Neural progenitor cell (in vitro differentiated cells): ENCODE measurements at regions not wholly inside any gene's neighbourhood (a gene's known extent, or its start where the extent isn't known, plus 50 kb on each side); places are given as distances from the start of the nearest gene placed in this dataset.

ENCODE experiments used
- DNase-seq: peaks from one replicate; pipeline ENCODE4 v3.0.0-alpha.2; 2016; ENCODE audit warnings: low spot score
- H2AFZ ChIP-seq: fragments of 200-600 bp; sonication (generic); replicated peaks from 2 replicates; pipeline ENCODE4 v1.6.1; 2016; ENCODE audit warnings: antibody characterized with exemption
- H3F3A ChIP-seq: fragments of 200-600 bp; sonication (generic); 2 replicates; pipeline ENCODE4 v1.6.1; 2016; ENCODE audit warnings: antibody characterized with exemption, low read depth
- H3K27ac ChIP-seq: fragments of 200-600 bp; sonication (generic); 2 replicates; pipeline ENCODE4 v1.5.1; 2016; ENCODE audit warnings: mild to moderate bottlenecking
- H3K27me3 ChIP-seq: fragments of 200-600 bp; sonication (generic); 2 replicates; pipeline ENCODE4 v1.6.1; 2016; ENCODE audit warnings: mild to moderate bottlenecking, moderate library complexity
- H3K36me3 ChIP-seq: fragments of 200-600 bp; sonication (generic); 2 replicates; pipeline ENCODE4 v1.5.1; 2016
- H3K4me1 ChIP-seq: fragments of 200-600 bp; sonication (generic); 2 replicates; pipeline ENCODE4 v1.6.1; 2016; ENCODE audit warnings: mixed run types
- H3K4me2 ChIP-seq: fragments of 200-600 bp; sonication (generic); 2 replicates; pipeline ENCODE4 v1.6.1; 2016
- H3K4me3 ChIP-seq: fragments of 200-600 bp; sonication (generic); 2 replicates; pipeline ENCODE4 v1.5.1; 2016
- H3K79me2 ChIP-seq: fragments of 200-600 bp; sonication (generic); 2 replicates; pipeline ENCODE4 v1.6.1; 2016; ENCODE audit warnings: low read depth
- H3K9ac ChIP-seq: fragments of 200-600 bp; sonication (generic); 2 replicates; pipeline ENCODE4 v1.6.1; 2016
- H3K9me3 ChIP-seq: fragments of 200-600 bp; sonication (generic); 2 replicates; pipeline ENCODE4 v1.5.1; 2016; ENCODE audit warnings: low read depth
- H4K20me1 ChIP-seq: fragments of 200-600 bp; sonication (generic); 2 replicates; pipeline ENCODE4 v1.6.1; 2016; ENCODE audit warnings: low read depth
- H3K27ac Mint-ChIP-seq: 3 replicates; pipeline ENCODE4 v1.8.0; 2021; ENCODE audit warnings: mixed read lengths
- H3K27me3 Mint-ChIP-seq: 2 replicates; pipeline ENCODE4 v1.8.0; 2022; ENCODE audit warnings: low read depth, mild to moderate bottlenecking, inconsistent platforms, moderate library complexity, mixed read lengths; ENCODE audit not compliant: insufficient read depth
- H3K36me3 Mint-ChIP-seq: 3 replicates; pipeline ENCODE4 v1.8.0; 2021; ENCODE audit warnings: mixed read lengths
- H3K4me1 Mint-ChIP-seq: 3 replicates; pipeline ENCODE4 v1.8.0; 2021; ENCODE audit warnings: mixed read lengths
- H3K4me3 Mint-ChIP-seq: 3 replicates; pipeline ENCODE4 v1.8.0; 2021; ENCODE audit warnings: mild to moderate bottlenecking, moderate library complexity, mixed read lengths
- H3K9me3 Mint-ChIP-seq: 3 replicates; pipeline ENCODE4 v1.8.0; 2020; ENCODE audit warnings: mixed read lengths
- CTCF ChIP-seq: fragments of 200-600 bp; sonication (generic); IDR thresholded peaks from 2 replicates; pipeline ENCODE4 v1.5.1; 2017; ENCODE audit warnings: antibody characterized with exemption, mild to moderate bottlenecking
- EZH2 ChIP-seq: fragments of 200-600 bp; sonication (generic); IDR thresholded peaks from 2 replicates; pipeline ENCODE4 v1.6.1; 2017; ENCODE audit warnings: antibody characterized with exemption, mild to moderate bottlenecking, moderate library complexity
- EZH2phosphoT487 ChIP-seq: fragments of 200-600 bp; sonication (generic); IDR thresholded peaks from 2 replicates; pipeline ENCODE4 v1.6.1; 2017; ENCODE audit warnings: antibody characterized with exemption

GRCh38 chr1:79716447-79716846, 709.9 kb upstream of the ADGRL4 start:
- Mint-ChIP-seq H3K27me3 (peaks cover 4% of the 10 kb centered on the region), H3K4me1 (no peaks in the 10 kb centered on the region), H3K27ac (no peak overlapping the region), H3K4me3 (no peak overlapping the region), H3K9me3 (peaks cover 11% of the 10 kb centered on the region), H3K36me3 (no peaks in the 10 kb centered on the region)
- no peaks in the 10 kb centered on the region for H3F3A ChIP-seq
- no peak overlapping the region for H3K9ac ChIP-seq
- H3K36me3 ChIP-seq, result no peaks in the 10 kb centered on the region
- no peaks in the 10 kb centered on the region for H3K9me3 ChIP-seq
- H3K27me3 ChIP-seq, result no peaks in the 10 kb centered on the region
- TF ChIP-seq EZH2phosphoT487 (no peak), EZH2 (no peak), CTCF (no peak)
- no peaks in the 10 kb centered on the region for H3K79me2 ChIP-seq
- H4K20me1 ChIP-seq, result no peaks in the 10 kb centered on the region
- H3K4me1 ChIP-seq, result peaks cover 13% of the 10 kb centered on the region
- peak; percentile 52 for DNase-seq
- no peak overlapping the region for H2AFZ ChIP-seq
- H3K4me2 ChIP-seq, result peak overlapping the region; percentile 5
- no peak overlapping the region for H3K27ac ChIP-seq
- no peak overlapping the region for H3K4me3 ChIP-seq

GRCh38 chr1:79714664-79715063, 708.1 kb upstream of the ADGRL4 start:
- Histone ChIP-seq H3K4me1 (peaks cover 13% of the 10 kb centered on the region), H3K27ac (no peak overlapping the region), H2AFZ (no peak overlapping the region), H3K36me3 (no peaks in the 10 kb centered on the region), H3K9me3 (no peaks in the 10 kb centered on the region), H3K9ac (no peak overlapping the region), H3K4me2 (no peak overlapping the region), H3K79me2 (no peaks in the 10 kb centered on the region), H4K20me1 (no peaks in the 10 kb centered on the region), H3K4me3 (no peak overlapping the region), H3K27me3 (no peaks in the 10 kb centered on the region), H3F3A (no peaks in the 10 kb centered on the region)
- peaks cover 4% of the 10 kb centered on the region for H3K27me3 Mint-ChIP-seq
- no peaks in the 10 kb centered on the region for H3K4me1 Mint-ChIP-seq
- H3K9me3 Mint-ChIP-seq, result peaks cover 8% of the 10 kb centered on the region
- no peak overlapping the region for H3K4me3 Mint-ChIP-seq
- no peak for DNase-seq
- no peaks in the 10 kb centered on the region for H3K36me3 Mint-ChIP-seq
- H3K27ac Mint-ChIP-seq, result no peak overlapping the region
- TF ChIP-seq CTCF (no peak), EZH2phosphoT487 (no peak), EZH2 (no peak)

- TF ChIP-seq CTCF (no peak), EZH2phosphoT487 (no peak), EZH2 (no peak)
- Histone ChIP-seq H3K9ac (no peak overlapping the region), H3K4me2 (no peak overlapping the region), H2AFZ (no peak overlapping the region), H3K79me2 (no peaks in the 10 kb centered on the region), H3K36me3 (no peaks in the 10 kb centered on the region), H3F3A (no peaks in the 10 kb centered on the region), H3K4me1 (peaks cover 2% of the 10 kb centered on the region), H3K27ac (no peak overlapping the region), H4K20me1 (no peaks in the 10 kb centered on the region), H3K9me3 (no peaks in the 10 kb centered on the region), H3K27me3 (no peaks in the 10 kb centered on the region), H3K4me3 (no peak overlapping the region)
- H3K4me1 Mint-ChIP-seq, result no peaks in the 10 kb centered on the region
- DNase-seq, result no peak
- no peaks in the 10 kb centered on the region for H3K36me3 Mint-ChIP-seq
- H3K9me3 Mint-ChIP-seq, result no peaks in the 10 kb centered on the region
- H3K27me3 Mint-ChIP-seq, result peaks cover 2% of the 10 kb centered on the region
- no peak overlapping the region for H3K27ac Mint-ChIP-seq
- no peak overlapping the region for H3K4me3 Mint-ChIP-seq
Measured at GRCh38 chr1:79711001-79711431, 704.5 kb upstream of the ADGRL4 start.
